Activated CD4-positive, alpha-beta T cell treated with anti-CD3 and anti-CD28 coated beads, Interleukin-2, amount 50 U/mL, for 1 hour (primary cell): ENCODE measurements at regions not wholly inside any gene's neighbourhood (a gene's known extent, or its start where the extent isn't known, plus 50 kb on each side); places are given as distances from the start of the nearest gene placed in this dataset.

ENCODE experiments used
- DNase-seq: peaks from one replicate; pipeline ENCODE4 v3.0.0-alpha.2; 2020

GRCh38 chr14:87712396-87713090, 280.4 kb downstream of the GALC start:
- no peak for DNase-seq

- DNase-seq, result no peak
Observed at GRCh38 chr14:87705439-87705896, 287.5 kb downstream of the GALC start.

GRCh38 chr14:87698481-87698880, 294.5 kb downstream of the GALC start:
- DNase-seq, result no peak

- no peak for DNase-seq
Observed at GRCh38 chr14:87696485-87696884, 296.5 kb downstream of the GALC start.

GRCh38 chr14:87691042-87691881, 301.7 kb downstream of the GALC start:
- DNase-seq, result no peak

GRCh38 chr14:87690076-87690613, 302.8 kb downstream of the GALC start:
- DNase-seq, result no peak

GRCh38 chr14:87688524-87688923, 304.5 kb downstream of the GALC start:
- DNase-seq, result no peak

- no peak for DNase-seq
Observed at GRCh38 chr14:87687420-87687819, 305.6 kb downstream of the GALC start.

- no peak for DNase-seq
Observed at GRCh38 chr14:87686746-87687145, 306.2 kb downstream of the GALC start.

GRCh38 chr14:87679866-87680265, 313.1 kb downstream of the GALC start:
- no peak for DNase-seq

- DNase-seq, result no peak
Observed at GRCh38 chr14:87678624-87679023, 314.4 kb downstream of the GALC start.

GRCh38 chr14:87676814-87677437, 316.1 kb downstream of the GALC start:
- no peak for DNase-seq

- DNase-seq, result no peak
Observed at GRCh38 chr14:87667659-87668058, 325.3 kb downstream of the GALC start.

- DNase-seq, result no peak
Observed at GRCh38 chr14:87656315-87656714, 336.7 kb downstream of the GALC start.

GRCh38 chr14:87652278-87652677, 340.7 kb downstream of the GALC start:
- DNase-seq, result no peak

GRCh38 chr14:87644689-87645088, 348.3 kb downstream of the GALC start:
- no peak for DNase-seq

GRCh38 chr14:87643005-87643404, 350.0 kb downstream of the GALC start:
- no peak for DNase-seq

- DNase-seq, result no peak
Observed at GRCh38 chr14:87640553-87640952, 352.4 kb downstream of the GALC start.

GRCh38 chr14:87638196-87638595, 354.8 kb downstream of the GALC start:
- DNase-seq, result no peak

GRCh38 chr14:87635442-87635841, 357.5 kb downstream of the GALC start:
- no peak for DNase-seq

GRCh38 chr14:87632796-87633195, 360.2 kb downstream of the GALC start:
- DNase-seq, result no peak

- no peak for DNase-seq
Observed at GRCh38 chr14:87630846-87631245, 362.1 kb downstream of the GALC start.

GRCh38 chr14:87629788-87630187, 363.2 kb downstream of the GALC start:
- DNase-seq, result no peak

- DNase-seq, result no peak
Observed at GRCh38 chr14:87628780-87629179, 364.2 kb downstream of the GALC start.
